Activated T-cell treated with anti-CD3 and anti-CD28 coated beads, Interleukin-2, amount 50 U/mL, for 48 hours (primary cell): ENCODE measurements at regions not wholly inside any gene's neighbourhood (a gene's known extent, or its start where the extent isn't known, plus 50 kb on each side); places are given as distances from the start of the nearest gene placed in this dataset.
"Not testable (repeated sequence)": the region's sequence is repeated elsewhere in the genome, so short reads cannot be mapped to it uniquely, and the experiment has no call there.

Experiments
- DNase-seq, 2 experiments: peaks; one replicate each; pipeline ENCODE4 v3.0.0-alpha.2; 2020

GRCh38 chr6:133758815-133759335 is 130.0 kb upstream of the TCF21 start:
- DNase-seq, result no peak

GRCh38 chr6:133759524-133759923 is 129.4 kb upstream of the TCF21 start:
- DNase-seq, result no peak

GRCh38 chr6:133761706-133762105 is 127.2 kb upstream of the TCF21 start:
- DNase-seq, result no peak

GRCh38 chr6:133764008-133764753 is 124.7 kb upstream of the TCF21 start:
- no peak for DNase-seq

GRCh38 chr6:133764754-133765208 is 124.1 kb upstream of the TCF21 start:
- DNase-seq, result no peak

GRCh38 chr6:133767357-133767970 is 121.4 kb upstream of the TCF21 start:
- no peak for DNase-seq

- no peak for DNase-seq
These were observed 120.1 kb upstream of the TCF21 start for GRCh38 chr6:133768656-133769295.

GRCh38 chr6:133769463-133769862 is 119.5 kb upstream of the TCF21 start:
- no peak for DNase-seq

- no peak for DNase-seq
These were observed 116.3 kb upstream of the TCF21 start for GRCh38 chr6:133772567-133772966.

- DNase-seq, result no peak
These were observed 115.1 kb upstream of the TCF21 start for GRCh38 chr6:133773776-133774175.

GRCh38 chr6:133774356-133774755 is 114.6 kb upstream of the TCF21 start:
- no peak for DNase-seq

GRCh38 chr6:133778414-133779130 is 110.3 kb upstream of the TCF21 start:
- no peak for DNase-seq

GRCh38 chr6:133779916-133780695 is 108.8 kb upstream of the TCF21 start:
- DNase-seq, result no peak

- DNase-seq, result no peak
These were observed 102.9 kb upstream of the TCF21 start for GRCh38 chr6:133786016-133786415.

GRCh38 chr6:133787122-133787521 is 101.8 kb upstream of the TCF21 start:
- DNase-seq, result no peak

- no peak for DNase-seq
These were observed 100.9 kb upstream of the TCF21 start for GRCh38 chr6:133787859-133788505.

- DNase-seq, result no peak
These were observed 100.4 kb upstream of the TCF21 start for GRCh38 chr6:133788556-133788955.

GRCh38 chr6:133789449-133789848 is 99.5 kb upstream of the TCF21 start:
- DNase-seq, result not testable (repeated sequence)

GRCh38 chr6:133790756-133791155 is 98.2 kb upstream of the TCF21 start:
- DNase-seq, result not testable (repeated sequence)

- DNase-seq, result not testable (repeated sequence)
These were observed 93.9 kb upstream of the TCF21 start for GRCh38 chr6:133795051-133795450.

GRCh38 chr6:133796235-133796634 is 92.7 kb upstream of the TCF21 start:
- no peak for DNase-seq

GRCh38 chr6:133799043-133799442 is 89.9 kb upstream of the TCF21 start:
- no peak for DNase-seq
